ENCODE measurements at regions not wholly inside any gene's neighbourhood (a gene's known extent, or its start where the extent isn't known, plus 50 kb on each side); places are given as distances from the start of the nearest gene placed in this dataset.

GRCh38 chr4:24472514-24473308, 111.6 kb downstream of the DHX15 start (continued):
- TF ChIP-seq ATF2 (IDR thresholded peaks at IDR 0.05; ENCODE audit: low read length) (no peak), JUND (IDR thresholded peaks at IDR 0.05; ENCODE audit: low read length) (no peak), EZH2 (IDR thresholded peaks at IDR 0.05; ENCODE audit: low read depth, low read length, severe bottlenecking) (no peak), KDM5A (IDR thresholded peaks at IDR 0.05; ENCODE audit: low read length) (no peak), RBBP5 (IDR thresholded peaks at IDR 0.05; ENCODE audit: borderline replicate concordance, low read depth, low read length) (peak; percentile 88; the same call in 1 of the 2 replicates)
